Central memory CD8-positive, alpha-beta T cell (primary cell): ENCODE measurements at regions not wholly inside any gene's neighbourhood (a gene's known extent, or its start where the extent isn't known, plus 50 kb on each side); places are given as distances from the start of the nearest gene placed in this dataset.

Source experiments
- ATAC-seq: fragments of 150-1000 bp; cut with Tn5 transposase; replicated peaks from 2 replicates; pipeline ENCODE4 v1.10.0; 2022; ENCODE audit warnings: mild to moderate bottlenecking, moderate FRiP score, moderate number of reproducible peaks; ENCODE audit not compliant: poor library complexity, severe bottlenecking; ENCODE audit errors: extremely low read depth
- DNase-seq, 2 donors: peaks; one replicate each; pipeline ENCODE4 v3.0.0; 2021; ENCODE audit warnings: low spot score in 2 of 2
- H3K27ac Mint-ChIP-seq: one replicate; pipeline ENCODE4 v1.8.0; 2022; ENCODE audit warnings: low read depth, mild to moderate bottlenecking, moderate library complexity, mixed read lengths
- H3K27me3 Mint-ChIP-seq: one replicate; pipeline ENCODE4 v1.8.0; 2022; ENCODE audit warnings: mixed read lengths
- H3K36me3 Mint-ChIP-seq: one replicate; pipeline ENCODE4 v1.8.0; 2022; ENCODE audit warnings: mild to moderate bottlenecking, moderate library complexity, mixed read lengths; ENCODE audit not compliant: insufficient read depth
- H3K4me1 Mint-ChIP-seq: one replicate; pipeline ENCODE4 v1.8.0; 2022; ENCODE audit warnings: mixed read lengths
- H3K4me3 Mint-ChIP-seq: one replicate; pipeline ENCODE4 v1.8.0; 2022; ENCODE audit warnings: mild to moderate bottlenecking, moderate library complexity, mixed read lengths
- H3K9me3 Mint-ChIP-seq: one replicate; pipeline ENCODE4 v1.8.0; 2022; ENCODE audit warnings: mixed read lengths

DNA sequence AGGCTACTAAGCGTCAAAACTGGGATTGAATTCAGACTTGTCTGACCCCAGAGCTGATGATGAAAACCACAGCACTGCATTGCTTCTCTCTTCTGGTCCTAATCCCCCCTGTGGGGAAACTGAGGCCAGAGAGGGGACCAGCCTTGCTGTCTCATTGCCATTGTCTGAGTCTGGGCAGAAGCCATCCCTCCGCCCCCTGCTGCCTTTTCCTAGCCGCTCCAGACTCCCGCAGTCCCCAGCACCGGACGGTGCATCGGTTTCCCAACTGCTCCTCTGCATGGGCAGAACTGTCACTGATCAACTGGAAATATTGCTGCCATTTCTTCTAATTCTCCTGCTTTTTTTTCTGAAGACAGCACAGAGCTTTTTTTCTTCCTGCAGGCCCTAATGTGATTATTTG is 157.4 kb downstream of the ACTL8 start:
- H3K9me3 Mint-ChIP-seq, result no peaks in the 10 kb centered on the region
- no peak overlapping the region for H3K4me3 Mint-ChIP-seq
- H3K27me3 Mint-ChIP-seq, result peaks cover 73% of the 10 kb centered on the region
- H3K27ac Mint-ChIP-seq, result no peak overlapping the region
- H3K4me1 Mint-ChIP-seq, result no peaks in the 10 kb centered on the region
- no peak for DNase-seq
- ATAC-seq, result no peak
- no peaks in the 10 kb centered on the region for H3K36me3 Mint-ChIP-seq

DNA sequence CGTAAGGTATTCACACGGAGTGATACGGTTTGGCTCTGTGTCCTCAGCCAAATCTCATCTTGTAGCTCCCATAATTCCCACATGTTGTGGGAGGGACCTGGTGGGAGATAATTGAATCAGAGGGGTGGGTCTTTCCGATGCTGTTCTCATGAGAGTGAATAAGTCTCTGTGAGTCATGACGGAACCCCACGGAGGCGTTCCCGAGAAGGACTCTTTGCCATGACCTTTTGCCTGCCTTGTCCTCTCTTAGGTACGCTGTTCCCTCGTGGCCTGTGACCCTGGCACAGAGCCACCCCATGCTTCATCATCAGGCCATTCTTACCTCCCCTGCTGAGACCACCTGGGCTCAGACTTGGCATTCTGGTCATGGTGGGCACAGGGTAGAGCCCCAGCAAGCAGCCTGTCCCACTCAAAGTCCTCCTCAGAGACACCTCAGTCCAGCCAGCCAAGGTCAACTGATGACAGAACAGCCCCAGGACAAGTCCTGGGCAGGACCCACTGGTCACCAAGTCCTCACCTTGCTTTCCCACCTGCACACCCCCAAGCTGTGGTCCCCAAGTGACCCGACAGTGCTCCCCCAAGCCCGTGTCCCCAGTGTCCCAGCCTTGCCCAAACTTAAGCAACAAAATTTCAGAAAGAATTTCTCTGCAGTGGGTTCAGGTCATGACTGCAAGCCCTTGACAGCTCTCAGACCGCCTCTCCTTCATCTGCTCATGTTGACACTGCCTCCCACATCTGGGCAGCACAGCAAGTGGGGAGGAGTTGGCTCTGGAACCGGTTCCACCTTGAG is 158.4 kb downstream of the ACTL8 start:
- ATAC-seq (no peak), DNase-seq (no peak)
- no peaks in the 10 kb centered on the region for H3K4me1 Mint-ChIP-seq
- H3K9me3 Mint-ChIP-seq, result no peaks in the 10 kb centered on the region
- H3K36me3 Mint-ChIP-seq, result no peaks in the 10 kb centered on the region
- H3K27ac Mint-ChIP-seq, result no peak overlapping the region
- peaks cover 73% of the 10 kb centered on the region for H3K27me3 Mint-ChIP-seq
- no peak overlapping the region for H3K4me3 Mint-ChIP-seq

DNA sequence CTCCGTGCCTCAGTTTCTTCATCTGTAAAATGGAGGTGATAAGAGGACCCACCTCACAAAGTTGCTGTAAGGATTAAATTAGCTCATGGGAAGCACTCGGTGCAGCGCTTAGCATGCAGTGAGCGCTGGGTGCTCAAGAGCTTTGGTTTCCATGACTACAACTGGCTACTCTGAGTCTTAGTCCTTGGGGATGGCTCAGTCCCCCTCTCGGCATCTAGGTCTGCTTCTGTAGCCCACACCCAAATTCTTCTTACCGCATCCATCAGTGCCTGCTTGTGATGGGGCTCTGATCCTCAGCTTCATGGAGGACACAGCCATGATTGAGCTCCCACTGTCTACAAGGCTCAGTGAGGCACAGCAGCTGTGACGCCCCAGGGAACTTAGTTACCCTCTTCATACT is 159.0 kb downstream of the ACTL8 start:
- no peak overlapping the region for H3K4me3 Mint-ChIP-seq
- H3K27me3 Mint-ChIP-seq, result peaks cover 71% of the 10 kb centered on the region
- H3K27ac Mint-ChIP-seq, result no peak overlapping the region
- no peaks in the 10 kb centered on the region for H3K36me3 Mint-ChIP-seq
- ATAC-seq (no peak), DNase-seq (no peak)
- no peaks in the 10 kb centered on the region for H3K4me1 Mint-ChIP-seq
- no peaks in the 10 kb centered on the region for H3K9me3 Mint-ChIP-seq

DNA sequence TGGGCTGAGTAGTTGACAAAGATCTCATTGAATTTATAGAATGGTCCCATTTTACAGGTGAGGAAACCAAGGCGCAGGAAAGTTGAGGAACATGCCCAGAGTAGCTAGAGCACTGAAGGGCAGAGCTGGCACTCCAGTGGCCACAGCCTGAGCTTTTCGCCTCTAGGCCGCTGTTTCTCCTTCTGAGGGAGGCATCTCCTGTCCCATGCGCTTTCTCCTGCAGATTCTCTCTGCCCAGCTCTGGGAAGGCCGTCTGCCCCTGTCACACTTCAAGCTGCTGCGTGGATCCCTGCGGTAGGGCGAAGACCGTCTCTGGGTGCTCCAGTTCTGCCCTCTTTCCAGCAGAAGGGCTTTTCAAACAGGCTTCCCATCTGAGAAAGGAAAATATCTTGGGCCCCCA is 159.9 kb downstream of the ACTL8 start:
- H3K9me3 Mint-ChIP-seq, result no peaks in the 10 kb centered on the region
- H3K36me3 Mint-ChIP-seq, result no peaks in the 10 kb centered on the region
- no peak overlapping the region for H3K27ac Mint-ChIP-seq

DNA sequence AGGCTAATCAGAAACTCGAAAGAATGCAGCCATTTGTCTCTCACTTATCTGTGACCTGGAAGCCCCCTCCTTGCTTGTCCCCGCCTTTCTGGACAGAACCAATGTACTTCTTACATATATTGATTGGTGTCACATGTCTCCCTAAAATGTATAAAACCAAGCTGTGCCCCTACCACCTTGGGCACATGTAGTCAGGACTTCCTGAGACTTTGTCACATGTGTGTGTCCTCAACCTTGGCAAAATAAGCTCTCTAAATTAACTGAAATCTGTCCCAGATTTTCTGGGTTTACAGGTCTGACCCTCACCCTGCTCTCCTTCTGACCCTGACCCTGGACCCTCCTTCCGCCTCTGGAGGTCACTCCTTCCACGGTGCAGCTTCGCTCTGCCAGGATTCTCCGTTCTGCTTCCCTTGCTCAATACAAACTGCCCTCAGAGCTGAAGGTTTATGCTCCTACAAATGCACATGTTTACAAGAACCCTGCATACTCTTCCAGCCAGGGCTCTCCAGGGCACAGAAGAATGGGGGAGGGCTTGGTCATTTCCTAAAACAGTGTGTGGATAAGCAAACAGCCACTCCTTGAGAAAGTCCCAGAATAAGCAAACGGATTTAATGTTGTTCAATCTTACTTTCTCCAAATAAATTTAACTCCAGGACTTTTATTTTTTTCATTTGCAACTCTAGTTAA is 160.5 kb downstream of the ACTL8 start:
- Mint-ChIP-seq H3K4me3 (no peak overlapping the region), H3K27me3 (peaks cover 65% of the 10 kb centered on the region), H3K9me3 (no peaks in the 10 kb centered on the region), H3K36me3 (no peaks in the 10 kb centered on the region), H3K27ac (no peak overlapping the region), H3K4me1 (no peaks in the 10 kb centered on the region)
- no peak for DNase-seq
- ATAC-seq, result no peak

More for the DNA sequence above, 159.9 kb downstream of the ACTL8 start:
- peaks cover 65% of the 10 kb centered on the region for H3K27me3 Mint-ChIP-seq
- H3K4me3 Mint-ChIP-seq, result no peak overlapping the region
- DNase-seq, result no peak
- ATAC-seq, result no peak
- no peaks in the 10 kb centered on the region for H3K4me1 Mint-ChIP-seq

DNA sequence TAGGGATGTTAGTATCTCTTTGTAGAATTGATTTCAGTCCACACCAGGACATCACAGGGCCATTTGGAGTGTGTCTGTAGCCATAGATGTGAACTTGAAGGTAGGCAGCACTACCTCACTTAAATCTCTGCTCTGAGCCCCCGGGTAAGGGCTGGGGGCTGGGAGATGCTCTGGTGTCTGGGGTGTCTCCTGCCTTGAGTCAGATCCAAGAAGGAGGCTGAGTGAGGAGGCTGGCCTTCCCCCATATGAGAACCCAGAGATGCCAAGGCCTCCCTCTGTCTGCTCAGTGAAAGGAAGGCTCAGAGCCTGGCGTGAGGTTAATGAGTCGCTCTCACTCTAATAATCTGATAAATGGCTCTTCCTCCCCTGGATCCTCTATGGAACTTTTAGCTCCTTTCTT is 161.6 kb downstream of the ACTL8 start:
- no peak for DNase-seq
- peaks cover 76% of the 10 kb centered on the region for H3K27me3 Mint-ChIP-seq
- no peaks in the 10 kb centered on the region for H3K36me3 Mint-ChIP-seq
- H3K27ac Mint-ChIP-seq, result no peak overlapping the region
- no peak overlapping the region for H3K4me3 Mint-ChIP-seq
- H3K4me1 Mint-ChIP-seq, result no peaks in the 10 kb centered on the region
- H3K9me3 Mint-ChIP-seq, result no peaks in the 10 kb centered on the region
- no peak for ATAC-seq

DNA sequence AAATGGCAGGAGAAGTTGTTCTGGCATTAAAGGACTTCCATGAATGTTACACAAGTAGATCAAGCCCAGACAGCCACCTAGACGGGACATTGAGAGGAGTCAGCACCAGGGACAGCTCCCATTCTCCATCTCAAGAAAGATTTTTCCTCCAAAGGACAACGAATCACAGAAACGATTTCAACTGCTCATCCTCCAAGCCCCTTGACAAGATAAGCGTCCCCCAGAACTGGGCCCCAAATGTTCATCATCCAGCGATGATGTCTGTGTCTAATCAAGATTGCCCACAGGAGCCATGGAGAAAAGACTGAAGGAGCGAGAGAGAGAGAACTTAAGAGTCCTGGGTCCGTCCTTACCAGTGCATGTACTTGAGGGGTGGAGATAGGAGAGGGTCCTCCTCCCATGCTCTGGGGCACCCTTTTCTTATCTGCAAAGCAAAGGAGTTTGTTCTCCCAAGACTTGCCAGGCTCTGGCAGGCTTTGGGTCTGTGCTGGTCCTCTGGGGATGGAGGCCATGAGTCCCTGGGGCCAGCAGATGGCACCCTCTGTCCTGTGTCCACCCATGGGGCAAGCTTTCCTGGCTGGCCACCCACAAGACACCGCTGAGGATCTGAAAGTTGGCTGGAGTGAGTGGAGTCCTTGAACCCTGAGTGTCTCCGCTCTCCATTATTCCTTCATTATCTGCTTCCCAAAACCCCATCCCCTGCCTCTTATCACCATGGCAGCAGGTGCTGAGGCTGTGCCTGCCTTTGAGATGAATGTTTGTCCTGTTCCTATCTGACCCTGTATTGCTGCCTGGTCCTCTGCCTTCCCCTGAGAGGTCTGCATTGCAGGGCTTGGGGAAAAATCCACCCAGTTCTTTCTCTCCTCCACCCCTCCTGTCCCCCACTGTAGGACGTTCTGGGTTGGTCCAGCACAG is 164.6 kb downstream of the ACTL8 start:
- no peak for DNase-seq

DNA sequence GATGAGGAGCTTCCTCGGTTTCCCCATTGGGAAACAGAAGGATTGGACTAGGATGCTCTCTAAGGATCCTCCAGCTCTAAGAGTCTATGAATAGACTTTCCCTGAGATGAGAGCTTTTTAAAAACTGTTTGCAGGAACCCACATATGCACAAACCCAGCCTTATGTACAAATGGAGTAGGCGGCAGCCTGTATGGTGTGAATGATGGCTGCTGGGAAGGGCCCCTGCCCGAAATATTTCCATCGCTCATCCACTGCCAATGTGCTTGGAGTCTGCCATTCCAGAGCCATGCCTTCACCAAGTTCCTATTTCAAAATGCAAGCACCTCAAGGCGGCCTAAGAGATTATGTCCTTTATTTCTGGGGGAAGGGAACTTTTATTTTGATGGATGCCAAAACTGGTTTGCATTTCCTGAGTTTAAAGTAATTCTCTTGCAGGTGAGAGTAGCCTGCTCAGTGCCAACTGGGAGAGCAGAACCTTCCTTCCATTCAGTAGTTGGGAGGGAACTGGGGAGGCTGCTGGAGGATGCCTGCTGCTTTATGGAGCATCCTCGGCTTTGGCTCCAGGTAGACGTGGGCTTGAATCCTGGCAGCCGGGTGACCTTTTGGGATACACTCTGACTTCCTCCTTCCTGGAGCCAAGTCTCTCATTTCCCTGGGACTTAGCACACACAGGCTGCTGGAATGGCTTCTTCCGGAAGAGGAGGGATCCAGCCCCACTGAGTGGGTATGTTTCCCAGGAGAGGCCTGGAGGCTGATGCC is 165.9 kb downstream of the ACTL8 start:
- Mint-ChIP-seq H3K36me3 (no peaks in the 10 kb centered on the region), H3K4me1 (no peaks in the 10 kb centered on the region), H3K27me3 (peaks cover 74% of the 10 kb centered on the region), H3K27ac (no peak overlapping the region), H3K9me3 (no peaks in the 10 kb centered on the region), H3K4me3 (no peak overlapping the region)
- no peak for ATAC-seq
- no peak for DNase-seq

More for the DNA sequence above, 164.6 kb downstream of the ACTL8 start:
- H3K4me1 Mint-ChIP-seq, result no peaks in the 10 kb centered on the region
- H3K36me3 Mint-ChIP-seq, result no peaks in the 10 kb centered on the region
- H3K9me3 Mint-ChIP-seq, result no peaks in the 10 kb centered on the region
- no peak for ATAC-seq
- peaks cover 77% of the 10 kb centered on the region for H3K27me3 Mint-ChIP-seq
- H3K4me3 Mint-ChIP-seq, result no peak overlapping the region
- H3K27ac Mint-ChIP-seq, result no peak overlapping the region

DNA sequence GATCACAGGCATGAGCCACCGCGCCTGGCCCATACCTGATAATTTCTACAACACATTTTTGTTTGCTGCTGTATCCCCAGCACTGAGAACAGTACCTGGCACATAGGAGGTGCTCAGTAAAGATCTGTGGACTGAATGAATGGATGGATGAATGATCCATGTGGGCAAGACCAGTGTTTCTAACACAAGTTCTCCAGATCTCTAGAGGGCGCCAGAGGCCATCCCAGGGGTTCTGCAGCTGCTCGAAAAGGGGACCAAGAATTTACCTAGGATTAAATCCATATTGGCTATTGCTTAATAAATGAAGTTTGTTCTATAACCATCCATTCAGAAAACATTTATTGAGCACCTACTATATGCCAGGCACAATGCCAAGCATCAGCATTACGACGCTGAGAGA is 167.7 kb downstream of the ACTL8 start:
- DNase-seq (no peak), ATAC-seq (no peak)
- H3K36me3 Mint-ChIP-seq, result no peaks in the 10 kb centered on the region
- no peaks in the 10 kb centered on the region for H3K9me3 Mint-ChIP-seq
- H3K4me1 Mint-ChIP-seq, result no peaks in the 10 kb centered on the region
- no peak overlapping the region for H3K4me3 Mint-ChIP-seq
- peaks cover 70% of the 10 kb centered on the region for H3K27me3 Mint-ChIP-seq
- no peak overlapping the region for H3K27ac Mint-ChIP-seq

DNA sequence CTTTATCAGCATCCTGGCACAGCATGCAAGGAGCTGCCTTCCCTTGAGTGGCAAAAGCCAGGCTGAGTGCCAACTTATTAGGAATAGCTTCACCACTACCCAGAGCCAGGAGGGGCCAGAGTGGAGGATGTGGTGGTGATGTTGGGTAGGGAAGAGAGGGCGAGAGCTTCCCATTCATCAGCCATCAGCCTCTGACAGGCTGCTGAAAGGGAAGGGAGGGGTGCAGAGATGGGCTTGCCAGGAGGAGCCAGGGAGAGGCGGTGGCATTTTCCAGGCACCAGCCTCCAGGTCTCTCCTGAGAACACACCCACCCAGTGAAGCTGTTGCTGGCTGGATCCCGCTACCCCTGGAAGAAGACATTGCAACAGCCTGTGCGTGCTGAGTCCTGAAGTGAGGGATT is 168.5 kb downstream of the ACTL8 start:
- Mint-ChIP-seq H3K36me3 (no peaks in the 10 kb centered on the region), H3K27me3 (peaks cover 70% of the 10 kb centered on the region), H3K4me3 (no peak overlapping the region), H3K9me3 (no peaks in the 10 kb centered on the region), H3K27ac (no peak overlapping the region), H3K4me1 (no peaks in the 10 kb centered on the region)
- DNase-seq, result no peak
- ATAC-seq, result no peak

DNA sequence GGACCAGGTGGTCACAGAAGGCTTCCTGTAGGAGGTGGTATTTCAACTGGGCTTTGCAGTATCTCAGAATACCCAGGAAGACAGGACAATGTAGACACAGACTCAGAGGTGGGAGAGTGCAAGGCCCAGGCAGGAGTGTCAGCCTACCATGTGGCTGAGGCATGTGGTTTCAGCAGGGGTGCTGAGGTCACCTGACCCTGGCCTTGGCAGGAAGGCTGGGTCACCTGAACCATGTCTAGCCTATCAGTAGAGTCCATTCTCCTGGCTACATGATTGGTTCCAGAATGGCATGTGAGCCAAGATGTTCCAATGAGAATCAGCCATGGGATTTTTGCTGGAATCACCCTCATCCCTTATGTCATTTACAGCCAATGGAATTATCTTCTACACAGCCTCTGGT is 169.4 kb downstream of the ACTL8 start:
- DNase-seq (no peak), ATAC-seq (no peak)
- peaks cover 74% of the 10 kb centered on the region for H3K27me3 Mint-ChIP-seq
- H3K4me3 Mint-ChIP-seq, result no peak overlapping the region
- no peaks in the 10 kb centered on the region for H3K9me3 Mint-ChIP-seq
- no peak overlapping the region for H3K27ac Mint-ChIP-seq
- H3K36me3 Mint-ChIP-seq, result no peaks in the 10 kb centered on the region
- H3K4me1 Mint-ChIP-seq, result no peaks in the 10 kb centered on the region
